Ectodermal cell (in vitro differentiated cells): ENCODE measurements at regions not wholly inside any gene's neighbourhood (a gene's known extent, or its start where the extent isn't known, plus 50 kb on each side); places are given as distances from the start of the nearest gene placed in this dataset.

Source experiments
- H3K27ac ChIP-seq: 2 replicates; pipeline ENCODE4 v1.7.0; 2013; ENCODE audit warnings: mild to moderate bottlenecking, low read depth, low read length; ENCODE audit not compliant: insufficient read depth, poor library complexity, severe bottlenecking
- H3K27me3 ChIP-seq: 2 replicates; pipeline ENCODE4 v1.7.0; 2013; ENCODE audit warnings: mild to moderate bottlenecking, low read length; ENCODE audit not compliant: insufficient read depth, control insufficient read depth, poor library complexity, severe bottlenecking
- H3K36me3 ChIP-seq: one replicate; pipeline ENCODE4 v1.7.0; 2013; ENCODE audit warnings: low read length; ENCODE audit not compliant: control insufficient read depth, insufficient read depth
- H3K4me1 ChIP-seq: one replicate; pipeline ENCODE4 v1.7.0; 2013; ENCODE audit warnings: low read length; ENCODE audit not compliant: control insufficient read depth, insufficient read depth
- H3K4me3 ChIP-seq: 2 replicates; pipeline ENCODE4 v1.7.0; 2013; ENCODE audit warnings: low read depth, low read length, control low read depth; ENCODE audit not compliant: insufficient read depth
- H3K9me3 ChIP-seq: 2 replicates; pipeline ENCODE4 v1.7.0; 2013; ENCODE audit warnings: mild to moderate bottlenecking, low read length, moderate library complexity; ENCODE audit not compliant: control insufficient read depth
- WGBS, 2 experiments: methylation state at CpG; one replicate each; pipeline ENCODE4 v1.1.7; 2013; ENCODE audit warnings: missing lambda C conversion rate in 2 of 2; 5-methylcytosine and 5-hydroxymethylcytosine counted together

DNA sequence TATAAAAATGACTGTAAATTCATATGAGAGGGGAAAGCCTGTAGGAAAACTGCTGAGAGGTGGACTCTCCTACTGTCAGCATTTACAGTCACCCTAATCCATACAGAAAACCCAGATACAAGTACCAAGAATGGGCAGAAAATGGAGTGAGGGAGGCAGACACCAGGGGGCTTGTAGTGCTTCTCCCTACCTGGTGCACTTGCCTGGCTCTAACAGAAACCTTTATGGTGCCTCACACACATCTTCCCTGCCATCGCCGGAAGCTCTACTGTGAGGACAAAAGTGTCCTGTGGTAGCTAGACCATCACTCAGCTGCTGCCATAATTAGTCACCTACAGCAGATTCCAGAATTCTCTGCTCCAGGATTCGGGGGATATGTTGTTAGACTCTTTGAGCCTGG is 441.3 kb downstream of the TFAP2B start:
- H3K9me3 ChIP-seq = no peaks in the 10 kb centered on the region
- H3K27me3 ChIP-seq = no peaks in the 10 kb centered on the region
- H3K4me1 ChIP-seq = no peaks in the 10 kb centered on the region
- 85 to 89% methylated on average over 3 of the region's 3 CpGs for WGBS, 2 experiments
- no peak overlapping the region for H3K4me3 ChIP-seq
- H3K36me3 ChIP-seq = no peaks in the 10 kb centered on the region
- H3K27ac ChIP-seq = no peak overlapping the region

DNA sequence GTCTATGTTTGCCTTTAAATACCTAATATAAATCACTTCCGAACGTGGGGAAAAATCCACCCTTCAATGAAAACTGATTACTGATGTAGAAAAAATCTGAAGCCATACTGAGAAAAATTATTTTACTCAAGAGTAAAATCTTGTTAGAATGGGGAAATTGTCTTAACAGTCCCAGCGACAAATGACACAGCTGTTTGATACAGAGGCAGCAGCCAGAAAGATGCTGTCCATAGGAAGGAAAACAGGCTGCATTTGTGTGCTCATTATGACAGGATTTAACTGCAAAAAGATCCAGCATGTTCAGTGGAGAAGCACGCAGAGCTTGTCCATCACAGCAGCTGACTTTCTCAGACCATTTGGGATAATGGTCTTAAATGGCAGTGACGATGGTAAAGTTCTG is 443.0 kb downstream of the TFAP2B start:
- Histone ChIP-seq H3K27me3 (no peaks in the 10 kb centered on the region), H3K4me3 (no peak overlapping the region), H3K36me3 (no peaks in the 10 kb centered on the region), H3K4me1 (no peaks in the 10 kb centered on the region), H3K9me3 (no peaks in the 10 kb centered on the region), H3K27ac (no peak overlapping the region)
- 95 to 99% methylated on average over 3 of the region's 5 CpGs for WGBS, 2 experiments

GRCh38 chr6:51265426-51265825 is 446.8 kb downstream of the TFAP2B start:
- no peaks in the 10 kb centered on the region for H3K4me1 ChIP-seq
- no peak overlapping the region for H3K27ac ChIP-seq
- WGBS, 2 experiments = 92 to 94% methylated on average over 4 of the region's 4 CpGs

GRCh38 chr6:51266604-51267003 is 447.9 kb downstream of the TFAP2B start:
- Histone ChIP-seq H3K4me3 (no peak overlapping the region), H3K4me1 (no peaks in the 10 kb centered on the region), H3K36me3 (no peaks in the 10 kb centered on the region), H3K27me3 (no peaks in the 10 kb centered on the region), H3K27ac (no peak overlapping the region), H3K9me3 (no peaks in the 10 kb centered on the region)
- 83 to 91% methylated on average over 1 of the region's 1 CpG for WGBS, 2 experiments

More at GRCh38 chr6:51265426-51265825, 446.8 kb downstream of the TFAP2B start:
- Histone ChIP-seq H3K36me3 (no peaks in the 10 kb centered on the region), H3K9me3 (no peaks in the 10 kb centered on the region), H3K27me3 (no peaks in the 10 kb centered on the region), H3K4me3 (no peak overlapping the region)

- Histone ChIP-seq H3K27ac (no peak overlapping the region), H3K36me3 (no peaks in the 10 kb centered on the region), H3K9me3 (no peaks in the 10 kb centered on the region), H3K4me3 (no peak overlapping the region), H3K27me3 (no peaks in the 10 kb centered on the region), H3K4me1 (peaks cover 11% of the 10 kb centered on the region)
- 82 to 89% methylated on average over 4 of the region's 4 CpGs for WGBS, 2 experiments
Measured at GRCh38 chr6:51268666-51269065, 450.0 kb downstream of the TFAP2B start.

DNA sequence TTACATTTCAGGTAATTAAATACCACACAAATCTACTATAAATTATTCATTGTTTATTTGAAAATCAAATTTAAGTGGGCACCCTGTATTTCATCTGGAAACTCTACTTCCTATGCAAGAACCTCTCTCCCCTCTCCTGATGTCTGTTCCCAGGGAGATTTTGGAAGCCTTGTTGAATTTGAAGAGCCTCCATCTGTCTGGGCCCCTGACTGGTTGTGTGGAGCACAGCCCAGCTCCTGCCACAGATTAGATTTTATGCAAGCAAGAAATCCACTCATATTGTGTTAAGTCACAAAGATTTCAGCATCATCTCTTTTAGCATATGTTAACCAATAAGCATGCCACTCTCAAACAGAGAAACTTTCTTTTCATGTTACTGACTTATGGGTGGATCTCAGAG is 451.2 kb downstream of the TFAP2B start:
- Histone ChIP-seq H3K4me1 (peaks cover 11% of the 10 kb centered on the region), H3K36me3 (no peaks in the 10 kb centered on the region), H3K4me3 (no peak overlapping the region), H3K27me3 (no peaks in the 10 kb centered on the region), H3K27ac (no peak overlapping the region), H3K9me3 (no peaks in the 10 kb centered on the region)

GRCh38 chr6:51271615-51272014 is 452.9 kb downstream of the TFAP2B start:
- Histone ChIP-seq H3K27ac (no peak overlapping the region), H3K36me3 (no peaks in the 10 kb centered on the region), H3K4me1 (peaks cover 11% of the 10 kb centered on the region), H3K27me3 (no peaks in the 10 kb centered on the region), H3K9me3 (no peaks in the 10 kb centered on the region), H3K4me3 (no peak overlapping the region)
- 90 to 94% methylated on average over 1 of the region's 1 CpG for WGBS, 2 experiments

GRCh38 chr6:51273228-51273961 is 454.7 kb downstream of the TFAP2B start:
- peak overlapping the region; percentile 36 for H3K27ac ChIP-seq
- H3K4me1 ChIP-seq = peaks cover 11% of the 10 kb centered on the region
- H3K4me3 ChIP-seq = no peak overlapping the region
- 45 to 47% methylated on average over 5 of the region's 5 CpGs for WGBS, 2 experiments
- H3K9me3 ChIP-seq = no peaks in the 10 kb centered on the region
- H3K27me3 ChIP-seq = no peaks in the 10 kb centered on the region
- no peaks in the 10 kb centered on the region for H3K36me3 ChIP-seq

- Histone ChIP-seq H3K27me3 (no peaks in the 10 kb centered on the region), H3K4me3 (no peak overlapping the region), H3K4me1 (peaks cover 11% of the 10 kb centered on the region), H3K9me3 (no peaks in the 10 kb centered on the region), H3K27ac (no peak overlapping the region), H3K36me3 (no peaks in the 10 kb centered on the region)
- 96 to 97% methylated on average over 1 of the region's 1 CpG for WGBS, 2 experiments
Measured at GRCh38 chr6:51277474-51277873, 458.8 kb downstream of the TFAP2B start.

GRCh38 chr6:51282026-51282425 is 463.4 kb downstream of the TFAP2B start:
- peaks cover 6% of the 10 kb centered on the region for H3K4me1 ChIP-seq
- H3K4me3 ChIP-seq = no peak overlapping the region
- no peaks in the 10 kb centered on the region for H3K36me3 ChIP-seq
- no peaks in the 10 kb centered on the region for H3K9me3 ChIP-seq
- H3K27ac ChIP-seq = no peak overlapping the region
- WGBS, 2 experiments = 100% methylated on average over 1 of the region's 2 CpGs; no CpG with 5 or more reads in 1 of the 2 experiments
- no peaks in the 10 kb centered on the region for H3K27me3 ChIP-seq
